ENCODE measurements at regions not wholly inside any gene's neighbourhood (a gene's known extent, or its start where the extent isn't known, plus 50 kb on each side); places are given as distances from the start of the nearest gene placed in this dataset.

GRCh38 chr20:4524307-4524706 lies 161.9 kb upstream of the PRNP start:
- Histone ChIP-seq H3K27ac (no peak overlapping the region), H3K27me3 (peaks cover 0 to 6% (median 0%) of the 10 kb centered on the region in 3 donors)
- WGBS, 5 donors, result 88 to 96% (median 92%) methylated on average over 3 of the region's 3 CpGs

GRCh38 chr20:4522310-4522709 lies 163.9 kb upstream of the PRNP start:
- DNase-seq, result no peak
- Histone ChIP-seq H3K9me3 (peaks cover 0 to 2% (median 0%) of the 10 kb centered on the region in 4 donors), H3K27me3 (peaks cover 0 to 14% (median 0%) of the 10 kb centered on the region in 3 donors), H3K4me3 (no peak overlapping the region), H3K27ac (no peak overlapping the region), H3K36me3 (no peaks in the 10 kb centered on the region), H3K4me1 (no peaks in the 10 kb centered on the region)
- 85 to 92% (median 90%) methylated on average over 8 of the region's 8 CpGs for WGBS, 5 donors
- intact Hi-C loops (cut with DNase I; ENCODE audit: low total_unique reads), result no loop called here
- TF ChIP-seq CTCF (IDR thresholded peaks at IDR 0.05) (no peak), POLR2AphosphoS5 (IDR thresholded peaks at IDR 0.05) (no peak), EP300 (IDR thresholded peaks at IDR 0.05) (no peak), POLR2A (IDR thresholded peaks at IDR 0.05) (no peak)

More at GRCh38 chr20:4524307-4524706, 161.9 kb upstream of the PRNP start:
- Histone ChIP-seq H3K4me3 (no peak overlapping the region), H3K4me1 (no peaks in the 10 kb centered on the region), H3K9me3 (peaks cover 0 to 12% (median 4%) of the 10 kb centered on the region in 4 donors), H3K36me3 (no peaks in the 10 kb centered on the region)
- TF ChIP-seq POLR2A (IDR thresholded peaks at IDR 0.05) (no peak), EP300 (IDR thresholded peaks at IDR 0.05) (no peak), POLR2AphosphoS5 (IDR thresholded peaks at IDR 0.05) (no peak), CTCF (IDR thresholded peaks at IDR 0.05) (no peak)
- intact Hi-C loops (cut with DNase I; ENCODE audit: low total_unique reads), result no loop called here
- DNase-seq, result no peak

- intact Hi-C loops (cut with DNase I; ENCODE audit: low total_unique reads), result no loop called here
- WGBS, 5 donors, result 73 to 83% (median 76%) methylated on average over 15 to 16 of the region's 16 CpGs
Measured at GRCh38 chr20:4521170-4521968, 164.9 kb upstream of the PRNP start.

GRCh38 chr20:4519534-4519933 lies 166.7 kb upstream of the PRNP start:
- TF ChIP-seq EP300 (IDR thresholded peaks at IDR 0.05) (no peak), POLR2A (IDR thresholded peaks at IDR 0.05) (no peak), POLR2AphosphoS5 (IDR thresholded peaks at IDR 0.05) (no peak), CTCF (IDR thresholded peaks at IDR 0.05) (no peak)
- Histone ChIP-seq H3K4me3 (no peak overlapping the region), H3K27me3 (peaks cover 0 to 14% (median 0%) of the 10 kb centered on the region in 3 donors), H3K27ac (no peak overlapping the region), H3K4me1 (no peaks in the 10 kb centered on the region), H3K9me3 (no peaks in the 10 kb centered on the region), H3K36me3 (no peaks in the 10 kb centered on the region)
- intact Hi-C loops (cut with DNase I; ENCODE audit: low total_unique reads), result no loop called here
- 16 to 37% (median 19%) methylated on average over 2 of the region's 2 CpGs for WGBS, 5 donors
- DNase-seq, result no peak

More at GRCh38 chr20:4521170-4521968, 164.9 kb upstream of the PRNP start:
- Histone ChIP-seq H3K27me3 (peaks cover 0 to 14% (median 0%) of the 10 kb centered on the region in 3 donors), H3K36me3 (no peaks in the 10 kb centered on the region), H3K27ac (no peak overlapping the region), H3K4me1 (no peaks in the 10 kb centered on the region), H3K4me3 (no peak overlapping the region), H3K9me3 (no peaks in the 10 kb centered on the region)
- TF ChIP-seq CTCF (IDR thresholded peaks at IDR 0.05) (no peak), POLR2A (IDR thresholded peaks at IDR 0.05) (no peak), EP300 (IDR thresholded peaks at IDR 0.05) (no peak), POLR2AphosphoS5 (IDR thresholded peaks at IDR 0.05) (no peak)
- no peak for DNase-seq
